Stimulated activated CD4-positive, alpha-beta T cell treated with anti-CD3 and anti-CD28 coated beads, TNF-alpha, amount 100 ng/mL, for 4 hours (primary cell): ENCODE measurements at regions not wholly inside any gene's neighbourhood (a gene's known extent, or its start where the extent isn't known, plus 50 kb on each side); places are given as distances from the start of the nearest gene placed in this dataset.
"Not testable (repeated sequence)": the region's sequence is repeated elsewhere in the genome, so short reads cannot be mapped to it uniquely, and the experiment has no call there.

Experiments
- DNase-seq, 3 experiments: peaks; one replicate each; pipeline ENCODE4 v3.0.0-alpha.2; 2020; ENCODE audit warnings: low read depth in 3 of 3

- DNase-seq: no peak
Observed at GRCh38 chr7:65798111-65799075, 74.5 kb upstream of the VKORC1L1 start.

DNA sequence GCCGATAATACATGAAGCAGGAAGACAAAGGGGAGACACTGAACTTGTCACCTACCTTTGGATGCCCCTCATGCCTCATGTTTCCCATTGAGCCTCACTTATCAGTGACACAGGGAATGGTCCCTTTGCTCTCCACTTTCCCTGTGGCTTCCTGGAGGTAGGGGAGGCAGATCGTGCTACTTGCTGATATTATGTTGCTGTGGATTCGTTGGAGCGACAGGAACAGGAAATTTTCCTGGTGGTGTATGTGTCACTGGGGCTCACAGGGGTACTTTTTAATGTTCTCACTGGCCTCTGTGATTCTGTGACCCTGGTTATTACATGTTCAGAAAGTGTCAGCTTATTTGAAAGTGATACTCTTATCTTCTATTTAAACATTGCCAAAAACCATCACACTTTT is 72.7 kb upstream of the VKORC1L1 start:
- DNase-seq: not testable (repeated sequence)

- no peak for DNase-seq
Observed at GRCh38 chr7:65800890-65801341, 72.0 kb upstream of the VKORC1L1 start.

DNA sequence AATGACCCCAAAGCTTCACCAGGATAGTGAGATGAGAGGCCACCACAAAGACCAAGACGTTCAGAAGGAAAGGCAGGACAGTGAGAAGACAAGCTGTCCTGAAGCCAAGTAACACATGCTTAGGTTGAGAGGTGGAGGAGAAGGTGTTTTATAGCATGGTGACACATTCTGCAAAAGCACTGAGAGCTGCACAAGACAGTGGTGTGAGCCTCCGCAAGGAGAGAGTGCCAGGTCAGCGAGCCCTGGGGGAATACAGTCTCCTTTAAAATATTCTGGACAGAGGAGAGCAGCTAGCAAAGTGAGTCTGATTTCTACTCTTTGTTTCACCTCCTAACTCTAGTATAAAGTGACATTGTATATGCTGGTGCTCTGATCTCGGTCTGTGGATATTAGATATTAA is 68.0 kb upstream of the VKORC1L1 start:
- DNase-seq: no peak

DNA sequence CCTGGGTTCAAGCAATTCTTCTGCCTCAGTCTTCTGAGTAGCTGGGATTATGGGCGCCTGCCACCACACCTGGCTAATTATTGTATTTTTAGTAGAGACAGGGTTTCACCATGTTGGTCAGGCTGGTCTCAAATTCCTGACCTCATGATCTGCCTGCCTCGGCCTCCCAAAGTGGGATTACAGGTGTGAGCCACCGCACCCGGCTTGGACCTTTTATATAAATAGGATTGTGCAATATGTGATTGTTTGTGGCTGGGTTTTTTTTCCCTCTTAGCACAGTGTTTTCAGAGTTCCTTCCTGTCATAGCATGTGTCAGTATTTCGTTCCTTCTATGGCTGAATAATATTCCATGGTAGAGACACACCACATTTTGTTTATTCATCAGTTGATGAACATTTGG is 65.8 kb upstream of the VKORC1L1 start:
- DNase-seq: not testable (repeated sequence)

- DNase-seq: no peak
Observed at GRCh38 chr7:65809259-65809981, 63.5 kb upstream of the VKORC1L1 start.

DNA sequence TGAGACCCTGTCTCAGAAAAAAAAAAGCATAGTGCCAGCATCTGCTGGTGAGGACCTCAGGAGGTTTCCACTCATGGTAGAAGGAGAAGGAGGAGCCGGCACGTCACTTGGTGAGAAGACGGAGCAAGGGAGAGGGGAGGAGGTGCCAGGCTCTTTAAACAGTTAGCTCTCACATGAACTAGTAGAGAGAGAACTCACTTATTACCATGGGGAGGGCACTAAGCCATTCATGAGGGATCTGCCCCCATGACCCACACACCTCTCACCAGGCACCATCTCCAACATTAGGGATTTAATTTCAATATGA is 62.9 kb upstream of the VKORC1L1 start:
- DNase-seq: no peak

- DNase-seq: no peak
Observed at GRCh38 chr7:65812281-65812680, 60.6 kb upstream of the VKORC1L1 start.

- DNase-seq: not testable (repeated sequence)
Observed at GRCh38 chr7:65814556-65815167, 58.2 kb upstream of the VKORC1L1 start.

DNA sequence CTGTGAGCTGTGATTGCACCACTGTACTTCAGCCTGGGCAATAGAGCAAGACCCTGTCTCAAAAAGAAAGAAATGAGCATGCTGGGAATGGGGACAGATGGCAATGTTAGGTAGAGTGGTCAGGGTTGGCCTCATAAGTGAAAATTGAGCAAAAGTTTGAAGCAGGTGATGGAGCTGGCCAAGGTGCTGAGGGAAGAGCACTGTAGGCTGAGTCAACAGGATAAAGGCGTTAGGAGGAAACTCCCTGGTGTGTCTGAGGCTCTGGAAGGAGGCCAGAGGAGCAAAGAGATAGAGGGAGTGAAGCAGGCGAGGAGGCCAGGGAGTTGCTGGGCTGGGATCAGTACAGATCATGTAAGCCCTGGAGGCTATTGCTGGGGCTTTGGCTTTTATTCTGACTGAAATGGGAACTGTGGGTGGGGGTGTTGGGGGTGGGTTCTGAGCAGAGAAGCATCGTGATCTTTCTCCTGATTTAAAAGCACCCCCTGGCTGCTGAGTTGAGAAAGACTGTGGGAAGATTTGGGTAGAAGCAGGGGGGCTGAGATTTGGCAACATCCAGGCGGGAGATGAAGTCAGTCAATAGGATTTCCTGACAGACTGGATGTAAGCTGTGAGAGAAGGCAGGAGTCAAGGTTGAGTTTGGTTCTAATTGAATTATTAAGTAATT is 52.5 kb upstream of the VKORC1L1 start:
- DNase-seq: no peak
